SH-SY5Y (cell line): ENCODE measurements at regions not wholly inside any gene's neighbourhood (a gene's known extent, or its start where the extent isn't known, plus 50 kb on each side); places are given as distances from the start of the nearest gene placed in this dataset.

Experiments used
- GATA2 ChIP-seq: IDR thresholded peaks from 2 replicates; pipeline ENCODE4 v1.6.1; 2011; ENCODE audit warnings: mild to moderate bottlenecking, low read depth, low read length
- GATA3 ChIP-seq: IDR thresholded peaks from 2 replicates; pipeline ENCODE4 v1.6.1; 2011; ENCODE audit warnings: low read depth, mild to moderate bottlenecking, low read length, moderate library complexity

- TF ChIP-seq GATA2 (peak; percentile 48; the same call in 1 of the 2 replicates), GATA3 (no peak)
These were observed 129.3 kb upstream of the MLN start for GRCh38 chr6:33933101-33933500.
